ENCODE measurements at regions not wholly inside any gene's neighbourhood (a gene's known extent, or its start where the extent isn't known, plus 50 kb on each side); places are given as distances from the start of the nearest gene placed in this dataset.

GRCh38 chr5:178808886-178809285 is 50.9 kb upstream of the ZNF354B start:
- TF ChIP-seq CTCF (IDR thresholded peaks at IDR 0.05) (no peak), POLR2A (IDR thresholded peaks at IDR 0.05) (no peak), POLR2AphosphoS5 (IDR thresholded peaks at IDR 0.05) (no peak)
